ENCODE measurements at regions not wholly inside any gene's neighbourhood (a gene's known extent, or its start where the extent isn't known, plus 50 kb on each side); places are given as distances from the start of the nearest gene placed in this dataset.

DNA sequence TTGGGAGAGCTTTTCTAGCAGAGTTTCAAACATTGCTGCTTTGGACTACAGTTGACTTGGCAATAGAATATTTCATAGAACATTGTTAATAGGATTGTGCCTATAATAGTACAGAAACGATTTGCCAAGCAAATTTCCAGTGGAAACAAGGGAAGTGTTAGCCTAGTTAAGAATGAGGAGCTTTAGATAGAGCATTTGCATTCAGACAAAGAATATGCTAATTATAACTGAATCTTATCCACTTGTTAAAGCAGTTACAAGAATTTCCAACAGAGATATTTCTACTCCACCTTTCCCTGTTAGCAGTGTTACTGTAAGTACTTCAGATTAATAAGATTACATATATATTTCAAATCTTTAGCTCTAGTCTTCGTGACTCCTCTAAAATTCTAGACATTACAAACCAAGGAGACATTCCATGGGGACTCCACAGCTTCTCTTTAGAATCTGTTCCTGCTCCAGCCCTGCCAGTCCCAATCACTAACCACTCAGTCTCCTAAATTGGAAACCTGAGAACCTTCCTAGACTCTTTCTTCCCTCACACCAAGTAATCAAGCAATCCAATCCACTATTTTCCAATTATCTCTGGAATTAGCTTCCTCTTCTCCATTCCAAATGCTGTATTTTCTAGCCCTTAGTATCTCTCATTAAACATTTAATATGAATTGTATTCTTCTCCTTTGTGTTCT lies 141.8 kb upstream of the PBX1 start:
- no peak overlapping the region for H3K4me3 ChIP-seq
- WGBS (ENCODE audit: insufficient coverage, low coverage, low lambda C conversion rate, missing lambda C conversion rate), result 40% methylated on average over 2 of the region's 2 CpGs
- no peak overlapping the region for H3K27ac ChIP-seq
- DNase-seq (no peak), ATAC-seq (no peak)
- H3K36me3 ChIP-seq, result no peaks in the 10 kb centered on the region
- no peaks in the 10 kb centered on the region for H3K9me3 ChIP-seq
- TF ChIP-seq POLR2A (IDR thresholded peaks at IDR 0.05), result no peak
- TF ChIP-seq, protein P1, sequence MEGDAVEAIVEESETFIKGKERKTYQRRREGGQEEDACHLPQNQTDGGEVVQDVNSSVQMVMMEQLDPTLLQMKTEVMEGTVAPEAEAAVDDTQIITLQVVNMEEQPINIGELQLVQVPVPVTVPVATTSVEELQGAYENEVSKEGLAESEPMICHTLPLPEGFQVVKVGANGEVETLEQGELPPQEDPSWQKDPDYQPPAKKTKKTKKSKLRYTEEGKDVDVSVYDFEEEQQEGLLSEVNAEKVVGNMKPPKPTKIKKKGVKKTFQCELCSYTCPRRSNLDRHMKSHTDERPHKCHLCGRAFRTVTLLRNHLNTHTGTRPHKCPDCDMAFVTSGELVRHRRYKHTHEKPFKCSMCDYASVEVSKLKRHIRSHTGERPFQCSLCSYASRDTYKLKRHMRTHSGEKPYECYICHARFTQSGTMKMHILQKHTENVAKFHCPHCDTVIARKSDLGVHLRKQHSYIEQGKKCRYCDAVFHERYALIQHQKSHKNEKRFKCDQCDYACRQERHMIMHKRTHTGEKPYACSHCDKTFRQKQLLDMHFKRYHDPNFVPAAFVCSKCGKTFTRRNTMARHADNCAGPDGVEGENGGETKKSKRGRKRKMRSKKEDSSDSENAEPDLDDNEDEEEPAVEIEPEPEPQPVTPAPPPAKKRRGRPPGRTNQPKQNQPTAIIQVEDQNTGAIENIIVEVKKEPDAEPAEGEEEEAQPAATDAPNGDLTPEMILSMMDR (IDR thresholded peaks at IDR 0.05), result no peak
- no peaks in the 10 kb centered on the region for H3K27me3 ChIP-seq
- no peaks in the 10 kb centered on the region for H3K4me1 ChIP-seq
- intact Hi-C loops (cut with DNase I), result no loop called here

DNA sequence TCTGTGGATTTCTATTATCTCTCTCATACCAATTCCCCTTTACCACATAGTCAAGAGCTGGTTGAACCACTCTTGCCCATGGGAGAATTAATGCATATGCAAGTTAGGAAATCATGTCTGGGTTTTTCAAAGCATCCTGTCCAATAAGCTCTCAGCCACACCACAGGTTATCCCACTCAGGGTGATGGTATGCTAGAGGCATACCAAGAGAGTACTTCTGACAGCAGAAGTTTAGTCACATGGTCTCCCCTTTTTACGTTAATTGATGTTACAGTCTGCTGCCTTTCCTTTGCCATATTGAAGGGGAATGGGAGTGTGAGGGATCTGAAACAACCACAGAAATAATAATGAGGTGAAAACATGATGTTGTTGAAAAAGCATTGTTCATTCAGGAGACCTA lies 135.8 kb upstream of the PBX1 start:
- 57% methylated on average over 1 of the region's 1 CpG for WGBS (ENCODE audit: insufficient coverage, low coverage, low lambda C conversion rate, missing lambda C conversion rate)
- no peaks in the 10 kb centered on the region for H3K36me3 ChIP-seq
- ATAC-seq, result no peak
- no peak overlapping the region for H3K27ac ChIP-seq
- H3K27me3 ChIP-seq, result no peaks in the 10 kb centered on the region
- no peak overlapping the region for H3K4me3 ChIP-seq
- no peaks in the 10 kb centered on the region for H3K9me3 ChIP-seq
- TF ChIP-seq, protein P1 (IDR thresholded peaks at IDR 0.05), result no peak
- TF ChIP-seq POLR2A (IDR thresholded peaks at IDR 0.05), result no peak
- no peak for DNase-seq
- no peaks in the 10 kb centered on the region for H3K4me1 ChIP-seq
- intact Hi-C loops (cut with DNase I), result no loop called here

DNA sequence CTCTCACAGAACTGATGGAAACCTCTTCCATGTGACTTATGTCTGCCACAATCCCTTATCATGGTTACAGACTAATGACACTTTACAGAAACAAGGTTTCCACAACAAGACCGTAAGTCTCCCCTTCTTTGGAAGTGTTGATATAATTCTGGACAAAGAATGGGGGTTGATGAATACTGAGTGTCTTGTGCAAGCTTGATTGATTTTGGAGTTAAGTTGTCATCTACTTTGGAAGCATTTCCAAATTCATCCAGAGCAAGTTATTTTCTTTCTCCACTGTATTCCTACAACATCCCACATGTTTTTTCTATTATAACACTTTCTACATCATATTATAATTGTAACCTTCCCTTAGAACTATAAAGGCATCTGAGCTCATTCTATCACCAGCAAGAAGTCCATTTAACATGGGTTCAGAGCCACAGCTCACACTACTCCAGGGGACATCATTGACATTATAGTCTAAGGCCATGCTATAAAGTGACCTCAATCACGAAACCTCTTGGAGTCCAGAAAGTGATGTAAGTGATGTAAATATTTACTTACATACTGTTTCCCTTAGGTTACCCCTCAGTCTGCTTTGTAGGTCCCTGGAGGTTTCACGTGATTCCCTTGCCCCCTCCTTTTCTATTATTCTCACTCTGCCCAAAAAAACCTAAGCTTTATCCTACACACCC lies 125.7 kb upstream of the PBX1 start:
- Histone ChIP-seq H3K27me3 (no peaks in the 10 kb centered on the region), H3K4me3 (no peak overlapping the region), H3K27ac (no peak overlapping the region), H3K4me1 (no peaks in the 10 kb centered on the region), H3K36me3 (no peaks in the 10 kb centered on the region), H3K9me3 (no peaks in the 10 kb centered on the region)
- TF ChIP-seq, protein P1 (IDR thresholded peaks at IDR 0.05), result no peak
- TF ChIP-seq POLR2A (IDR thresholded peaks at IDR 0.05), result no peak
- DNase-seq, result no peak
- no peak for ATAC-seq
- intact Hi-C loops (cut with DNase I), result no loop called here
- 47% methylated on average over 3 of the region's 3 CpGs for WGBS (ENCODE audit: insufficient coverage, low coverage, low lambda C conversion rate, missing lambda C conversion rate)

DNA sequence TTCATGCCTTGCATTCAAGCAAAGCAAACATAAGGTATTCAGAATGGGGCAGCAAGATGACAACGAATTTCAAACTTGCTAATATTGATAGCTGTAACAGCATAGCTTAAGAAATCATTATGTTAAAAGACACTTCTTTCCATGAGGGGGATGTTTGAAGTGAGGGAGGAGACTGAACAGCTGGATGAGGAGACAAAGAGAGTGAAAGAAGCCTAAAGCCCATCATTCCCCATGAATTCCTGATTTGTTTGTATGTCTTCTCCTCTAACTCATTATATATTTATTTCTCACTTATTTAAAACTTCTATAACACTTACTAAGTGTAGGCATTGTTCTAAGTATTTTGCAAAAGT lies 125.2 kb upstream of the PBX1 start:
- DNase-seq (no peak), ATAC-seq (no peak)
- 17% methylated on average over 1 of the region's 1 CpG for WGBS (ENCODE audit: insufficient coverage, low coverage, low lambda C conversion rate, missing lambda C conversion rate)
- Histone ChIP-seq H3K27me3 (no peaks in the 10 kb centered on the region), H3K27ac (no peak overlapping the region), H3K4me1 (no peaks in the 10 kb centered on the region), H3K4me3 (no peak overlapping the region), H3K36me3 (no peaks in the 10 kb centered on the region), H3K9me3 (no peaks in the 10 kb centered on the region)
- no peak for TF ChIP-seq POLR2A (IDR thresholded peaks at IDR 0.05)
- TF ChIP-seq, protein P1 (IDR thresholded peaks at IDR 0.05), result no peak
- intact Hi-C loops (cut with DNase I), result no loop called here

Data from right lobe of liver (tissue), 6 donors.